ENCODE measurements at regions not wholly inside any gene's neighbourhood (a gene's known extent, or its start where the extent isn't known, plus 50 kb on each side); places are given as distances from the start of the nearest gene placed in this dataset.

GRCh38 chr13:31515427-31515826 is 223.9 kb upstream of the RXFP2 start:
- Histone ChIP-seq H3K36me3 (ENCODE audit: control insufficient read depth in 2 of 4, insufficient read depth in 4 of 4, low read length in 3 of 4) (no peaks in the 10 kb centered on the region), H2BK15ac (ENCODE audit: low read length) (no peak overlapping the region), H3K56ac (replicated peaks; ENCODE audit: insufficient read length, low read depth, low read length) (no peak overlapping the region), H3K27ac (ENCODE audit: low read depth, low read length) (no peak overlapping the region), H3K18ac (ENCODE audit: extremely low read depth, low read length) (no peak overlapping the region), H3K79me1 (ENCODE audit: low read depth, low read length) (no peaks in the 10 kb centered on the region), H3K14ac (ENCODE audit: insufficient read length) (no peak overlapping the region), H3K23me2 (ENCODE audit: low read depth, low read length) (no peaks in the 10 kb centered on the region), H4K20me1 (replicated peaks in 1 of 2; ENCODE audit: control insufficient read depth in 1 of 2, insufficient read depth in 2 of 2, low read length in 2 of 2) (no peaks in the 10 kb centered on the region), H3K9me3 (ENCODE audit: insufficient read depth in 2 of 2, low read depth in 1 of 2, low read length in 1 of 2) (no peaks in the 10 kb centered on the region), H3K9ac (replicated peaks in 1 of 4; ENCODE audit: extremely low read depth in 1 of 4, low read depth in 3 of 4, low read length in 3 of 4) (no peak overlapping the region), H2AFZ (ENCODE audit: low read length) (no peak overlapping the region), H2BK12ac (ENCODE audit: low read depth, low read length) (no peak overlapping the region), H2BK20ac (ENCODE audit: low read length) (no peak overlapping the region), H2AK5ac (ENCODE audit: low read depth, low read length) (no peak overlapping the region), H3K27me3 (replicated peaks in 1 of 4; ENCODE audit: control insufficient read depth in 3 of 4, extremely low read depth in 1 of 4, insufficient read depth in 3 of 4, low read length in 3 of 4) (no peaks in the 10 kb centered on the region), H4K91ac (replicated peaks; ENCODE audit: insufficient read length, low read length) (no peak overlapping the region), H3K79me2 (ENCODE audit: control insufficient read depth in 1 of 2, insufficient read depth in 2 of 2, low read length in 2 of 2) (no peaks in the 10 kb centered on the region), H4K8ac (ENCODE audit: extremely low read depth, insufficient read depth, low read length) (no peak overlapping the region), H3K4ac (replicated peaks; ENCODE audit: insufficient read length, low read depth, low read length) (no peak overlapping the region), H3K23ac (ENCODE audit: insufficient read length) (no peak overlapping the region), H3K4me1 (replicated peaks in 1 of 4; ENCODE audit: control insufficient read depth in 3 of 4, insufficient read depth in 4 of 4, low read length in 3 of 4) (no peaks in the 10 kb centered on the region), H2BK5ac (ENCODE audit: low read depth, low read length) (no peak overlapping the region), H4K5ac (ENCODE audit: insufficient read length, low read depth, low read length) (no peak overlapping the region), H3K4me3 (ENCODE audit: extremely low read depth in 1 of 4, insufficient read depth in 2 of 4, low read depth in 3 of 4, low read length in 4 of 4) (no peak overlapping the region), H3K4me2 (ENCODE audit: insufficient read depth in 1 of 2, low read depth in 2 of 2, low read length in 2 of 2) (no peak overlapping the region), H2BK120ac (replicated peaks; ENCODE audit: low read depth, low read length) (no peak overlapping the region)
- ChIA-PET CTCF (ENCODE audit: partially characterized antibody) (no interaction called here), POLR2A (ENCODE audit: partially characterized antibody) (no interaction called here)
- 79% methylated on average over 1 of the region's 1 CpG; no CpG with 5 or more reads in 1 of the 2 experiments for WGBS, 2 experiments (ENCODE audit: extremely low coverage in 1 of 2, insufficient coverage in 1 of 2, insufficient read length in 1 of 2, insufficient replicate concordance in 2 of 2, low coverage in 1 of 2, low lambda C conversion rate in 2 of 2, missing lambda C conversion rate in 1 of 2)
- FAIRE-seq (no peak), DNase-seq (ENCODE audit: low read depth in 1 of 2, low spot score in 2 of 2) (no peak)
- no peak for TF ChIP-seq ATF2 (IDR thresholded peaks at IDR 0.05; ENCODE audit: low read length)
- no peak for TF ChIP-seq TBP (IDR thresholded peaks at IDR 0.05; ENCODE audit: low read depth, low read length)
- TF ChIP-seq EZH2 (IDR thresholded peaks at IDR 0.05; ENCODE audit: low read depth, low read length, severe bottlenecking): no peak
- no peak for TF ChIP-seq CHD2 (IDR thresholded peaks at IDR 0.05; ENCODE audit: low read length)
- no peak for TF ChIP-seq PHF8 (conservative IDR thresholded peaks at IDR 0.05; ENCODE audit: low read depth, low read length)
- TF ChIP-seq KDM4A (IDR thresholded peaks at IDR 0.05; ENCODE audit: low read depth, low read length, severe bottlenecking): no peak
- no peak for TF ChIP-seq KDM1A (IDR thresholded peaks at IDR 0.05; ENCODE audit: borderline replicate concordance, low read length)
- no peak for TF ChIP-seq BRCA1 (IDR thresholded peaks at IDR 0.05; ENCODE audit: low read depth, low read length)
- no peak for TF ChIP-seq ATF3 (IDR thresholded peaks at IDR 0.05; ENCODE audit: insufficient read depth, low read depth, low read length)
- no peak for TF ChIP-seq MAX (IDR thresholded peaks at IDR 0.05)
- no peak for TF ChIP-seq NANOG (IDR thresholded peaks at IDR 0.05; ENCODE audit: insufficient read depth, low read depth, low read length, poor library complexity, severe bottlenecking)
- TF ChIP-seq TAF1 (IDR thresholded peaks at IDR 0.05; ENCODE audit: low read depth, low read length): no peak
- no peak for TF ChIP-seq SP1 (IDR thresholded peaks at IDR 0.05; ENCODE audit: low read depth, low read length)
